HUDEP-2 (cell line): ENCODE measurements at regions not wholly inside any gene's neighbourhood (a gene's known extent, or its start where the extent isn't known, plus 50 kb on each side); places are given as distances from the start of the nearest gene placed in this dataset.

Experiments
- DNase-seq, 76 experiments: peaks; one replicate each; lab custom pipeline; 2025; ENCODE audit not compliant: unreplicated experiment in 76 of 76; lab: John Stamatoyannopoulos, UW

GRCh38 chr7:26510231-26510957, 218.7 kb downstream of the SNX10 start:
- DNase-seq, result no peak

- DNase-seq, result no peak
Measured at GRCh38 chr7:26511866-26512265, 220.2 kb downstream of the SNX10 start.

- DNase-seq, result no peak
Measured at GRCh38 chr7:26512737-26513136, 221.1 kb downstream of the SNX10 start.

GRCh38 chr7:26513948-26514347, 222.3 kb downstream of the SNX10 start:
- DNase-seq, result no peak

GRCh38 chr7:26514633-26515032, 223.0 kb downstream of the SNX10 start:
- DNase-seq, result no peak

- DNase-seq, result no peak
Measured at GRCh38 chr7:26515314-26515842, 223.7 kb downstream of the SNX10 start.

GRCh38 chr7:26520483-26520882, 228.8 kb downstream of the SNX10 start:
- DNase-seq, result no peak

- no peak for DNase-seq
Measured at GRCh38 chr7:26522633-26523032, 231.0 kb downstream of the SNX10 start.

- no peak for DNase-seq
Measured at GRCh38 chr7:26525398-26526264, 234.0 kb downstream of the SNX10 start.

- DNase-seq, result no peak
Measured at GRCh38 chr7:26526265-26526587, 234.6 kb downstream of the SNX10 start.

GRCh38 chr7:26531926-26532325, 240.3 kb downstream of the SNX10 start:
- no peak for DNase-seq

GRCh38 chr7:26532471-26532870, 240.8 kb downstream of the SNX10 start:
- DNase-seq, result no peak

- DNase-seq, result no peak
Measured at GRCh38 chr7:26533217-26533616, 241.6 kb downstream of the SNX10 start.

- DNase-seq, result no peak
Measured at GRCh38 chr7:26534649-26535482, 243.2 kb downstream of the SNX10 start.

- DNase-seq, result no peak
Measured at GRCh38 chr7:26535483-26536007, 243.9 kb downstream of the SNX10 start.

- DNase-seq, result no peak
Measured at GRCh38 chr7:26538216-26538615, 246.6 kb downstream of the SNX10 start.

- no peak for DNase-seq
Measured at GRCh38 chr7:26538689-26539088, 247.0 kb downstream of the SNX10 start.

GRCh38 chr7:26543340-26543739, 251.7 kb downstream of the SNX10 start:
- no peak for DNase-seq

GRCh38 chr7:26543951-26544350, 252.3 kb downstream of the SNX10 start:
- no peak for DNase-seq

GRCh38 chr7:26546508-26547053, 254.9 kb downstream of the SNX10 start:
- no peak for DNase-seq
